Tibial nerve (tissue), 4 donors: ENCODE measurements at regions not wholly inside any gene's neighbourhood (a gene's known extent, or its start where the extent isn't known, plus 50 kb on each side); places are given as distances from the start of the nearest gene placed in this dataset.

Source experiments
- EP300 ChIP-seq, 2 donors: sonication (generic); formaldehyde crosslinking; IDR thresholded peaks; one replicate each; pipeline ENCODE4 v1.6.1; 2017; ENCODE audit warnings: antibody characterized with exemption in 2 of 2, mild to moderate bottlenecking in 1 of 2
- POLR2A ChIP-seq, 2 donors: fragments of 450-650 bp; IDR thresholded peaks; one replicate each; pipeline ENCODE4 v1.6.1; 2017; ENCODE audit warnings: antibody characterized with exemption in 2 of 2, mild to moderate bottlenecking in 2 of 2, moderate library complexity in 2 of 2
- TF ChIP-seq, protein P1 (sequence below), 5 experiments: fragments of 200-600 bp in 3 of 5; fragments of 450-650 bp in 2 of 5; sonication (generic) in 3 of 5; IDR thresholded peaks; one replicate each; pipeline ENCODE4 v1.5.1; 2016 to 2019; ENCODE audit warnings: antibody characterized with exemption in 5 of 5, mild to moderate bottlenecking in 3 of 5, moderate library complexity in 2 of 5

- TF ChIP-seq EP300 (IDR thresholded peaks at IDR 0.05) (no peak), POLR2A (IDR thresholded peaks at IDR 0.05) (no peak)
- TF ChIP-seq, protein P1, sequence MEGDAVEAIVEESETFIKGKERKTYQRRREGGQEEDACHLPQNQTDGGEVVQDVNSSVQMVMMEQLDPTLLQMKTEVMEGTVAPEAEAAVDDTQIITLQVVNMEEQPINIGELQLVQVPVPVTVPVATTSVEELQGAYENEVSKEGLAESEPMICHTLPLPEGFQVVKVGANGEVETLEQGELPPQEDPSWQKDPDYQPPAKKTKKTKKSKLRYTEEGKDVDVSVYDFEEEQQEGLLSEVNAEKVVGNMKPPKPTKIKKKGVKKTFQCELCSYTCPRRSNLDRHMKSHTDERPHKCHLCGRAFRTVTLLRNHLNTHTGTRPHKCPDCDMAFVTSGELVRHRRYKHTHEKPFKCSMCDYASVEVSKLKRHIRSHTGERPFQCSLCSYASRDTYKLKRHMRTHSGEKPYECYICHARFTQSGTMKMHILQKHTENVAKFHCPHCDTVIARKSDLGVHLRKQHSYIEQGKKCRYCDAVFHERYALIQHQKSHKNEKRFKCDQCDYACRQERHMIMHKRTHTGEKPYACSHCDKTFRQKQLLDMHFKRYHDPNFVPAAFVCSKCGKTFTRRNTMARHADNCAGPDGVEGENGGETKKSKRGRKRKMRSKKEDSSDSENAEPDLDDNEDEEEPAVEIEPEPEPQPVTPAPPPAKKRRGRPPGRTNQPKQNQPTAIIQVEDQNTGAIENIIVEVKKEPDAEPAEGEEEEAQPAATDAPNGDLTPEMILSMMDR (IDR thresholded peaks at IDR 0.05): no peak
These were observed 1044.5 kb downstream of the NTRK3 start for GRCh38 chr15:87212041-87212440.
